GM12878 (cell line): ENCODE measurements at regions not wholly inside any gene's neighbourhood (a gene's known extent, or its start where the extent isn't known, plus 50 kb on each side); places are given as distances from the start of the nearest gene placed in this dataset.
A peak's percentile ranks its signal among the peaks of the same experiment; 100 is the strongest.

Source experiments
- ETV6 ChIP-seq, 2 experiments: fragments of 450-650 bp in 1 of 2; IDR thresholded peaks in 1 of 2; conservative IDR thresholded peaks in 1 of 2; 2 replicates each; pipeline ENCODE4 v1.6.1; 2014; ENCODE audit warnings: antibody characterized with exemption in 1 of 2, borderline replicate concordance in 1 of 2, low read depth in 1 of 2, mild to moderate bottlenecking in 1 of 2, moderate library complexity in 1 of 2
- SUZ12 ChIP-seq: fragments of 200-600 bp; sonication (generic); IDR thresholded peaks from one replicate; pipeline ENCODE4 v1.6.1; 2018; ENCODE audit warnings: antibody characterized with exemption, mild to moderate bottlenecking; ENCODE audit not compliant: unreplicated experiment
- YY1 ChIP-seq: IDR thresholded peaks from 2 replicates; pipeline ENCODE4 v1.6.1; 2011; ENCODE audit warnings: low read depth, mild to moderate bottlenecking, low read length
- TF ChIP-seq, protein P1 (sequence below): fragments of 450-650 bp; IDR thresholded peaks from 2 replicates; pipeline ENCODE4 v1.6.1; 2017; ENCODE audit warnings: antibody characterized with exemption, mild to moderate bottlenecking, moderate library complexity
- TF ChIP-seq, protein P2 (sequence below), 3 experiments: IDR thresholded peaks in 2 of 3; conservative IDR thresholded peaks in 1 of 3; 2 replicates each; pipeline ENCODE4 v1.5.1; 2011; ENCODE audit warnings: low read depth in 3 of 3, low read length in 3 of 3, mild to moderate bottlenecking in 3 of 3, control low read depth in 2 of 3, moderate library complexity in 2 of 3, inconsistent platforms in 1 of 3, mixed read lengths in 1 of 3; ENCODE audit not compliant: control insufficient read depth in 2 of 3, insufficient read depth in 1 of 3; ENCODE audit errors: extremely low read depth in 1 of 3
- TF ChIP-seq, protein P3 (sequence below): IDR thresholded peaks from 2 replicates; pipeline ENCODE4 v1.6.1; 2012; ENCODE audit warnings: low read depth, low read length, improper control_type of control experiment

DNA sequence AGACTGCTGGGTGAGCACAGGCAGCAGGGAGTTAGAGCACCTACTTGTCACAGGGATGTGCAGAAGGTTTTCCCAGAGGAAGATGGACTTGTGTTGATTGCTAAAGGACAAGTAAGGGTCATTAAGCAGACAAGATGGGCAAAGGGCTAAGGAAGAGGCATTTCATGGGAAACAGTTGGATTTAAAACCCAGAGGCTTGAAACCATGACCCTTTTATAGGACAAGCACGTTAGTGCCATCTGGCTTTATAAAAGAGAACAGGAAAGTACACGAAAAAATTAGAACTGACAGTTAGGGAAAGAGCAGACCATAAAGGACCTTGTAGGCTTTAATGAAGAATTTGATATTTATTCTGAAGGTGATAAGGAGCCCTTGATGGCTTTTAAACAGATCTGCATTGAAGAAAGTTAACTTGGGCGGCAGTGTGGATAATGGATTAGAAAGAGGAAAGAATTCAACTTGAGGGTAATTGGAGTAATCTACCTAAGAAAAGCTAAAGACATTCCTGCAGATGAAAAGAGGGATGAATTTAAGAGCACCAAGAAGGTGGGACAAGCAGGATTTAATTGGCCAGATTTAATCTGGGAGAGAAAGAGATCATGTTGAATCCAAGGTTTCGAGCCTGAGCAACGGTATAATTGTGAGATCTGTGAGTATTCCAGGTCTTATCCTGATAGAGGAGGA lies 68.6 kb downstream of the ZC3H11B start (continued):
- TF ChIP-seq ETV6 (conservative IDR thresholded peaks at IDR 0.05 in 1 of 2, IDR thresholded peaks at IDR 0.05 in 1 of 2; ENCODE audit: borderline replicate concordance in 1 of 2, low read depth in 1 of 2) (no peak), SUZ12 (no peak), YY1 (no peak)
- TF ChIP-seq, protein P1, sequence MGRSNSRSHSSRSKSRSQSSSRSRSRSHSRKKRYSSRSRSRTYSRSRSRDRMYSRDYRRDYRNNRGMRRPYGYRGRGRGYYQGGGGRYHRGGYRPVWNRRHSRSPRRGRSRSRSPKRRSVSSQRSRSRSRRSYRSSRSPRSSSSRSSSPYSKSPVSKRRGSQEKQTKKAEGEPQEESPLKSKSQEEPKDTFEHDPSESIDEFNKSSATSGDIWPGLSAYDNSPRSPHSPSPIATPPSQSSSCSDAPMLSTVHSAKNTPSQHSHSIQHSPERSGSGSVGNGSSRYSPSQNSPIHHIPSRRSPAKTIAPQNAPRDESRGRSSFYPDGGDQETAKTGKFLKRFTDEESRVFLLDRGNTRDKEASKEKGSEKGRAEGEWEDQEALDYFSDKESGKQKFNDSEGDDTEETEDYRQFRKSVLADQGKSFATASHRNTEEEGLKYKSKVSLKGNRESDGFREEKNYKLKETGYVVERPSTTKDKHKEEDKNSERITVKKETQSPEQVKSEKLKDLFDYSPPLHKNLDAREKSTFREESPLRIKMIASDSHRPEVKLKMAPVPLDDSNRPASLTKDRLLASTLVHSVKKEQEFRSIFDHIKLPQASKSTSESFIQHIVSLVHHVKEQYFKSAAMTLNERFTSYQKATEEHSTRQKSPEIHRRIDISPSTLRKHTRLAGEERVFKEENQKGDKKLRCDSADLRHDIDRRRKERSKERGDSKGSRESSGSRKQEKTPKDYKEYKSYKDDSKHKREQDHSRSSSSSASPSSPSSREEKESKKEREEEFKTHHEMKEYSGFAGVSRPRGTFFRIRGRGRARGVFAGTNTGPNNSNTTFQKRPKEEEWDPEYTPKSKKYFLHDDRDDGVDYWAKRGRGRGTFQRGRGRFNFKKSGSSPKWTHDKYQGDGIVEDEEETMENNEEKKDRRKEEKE = no peak
- TF ChIP-seq, protein P2, sequence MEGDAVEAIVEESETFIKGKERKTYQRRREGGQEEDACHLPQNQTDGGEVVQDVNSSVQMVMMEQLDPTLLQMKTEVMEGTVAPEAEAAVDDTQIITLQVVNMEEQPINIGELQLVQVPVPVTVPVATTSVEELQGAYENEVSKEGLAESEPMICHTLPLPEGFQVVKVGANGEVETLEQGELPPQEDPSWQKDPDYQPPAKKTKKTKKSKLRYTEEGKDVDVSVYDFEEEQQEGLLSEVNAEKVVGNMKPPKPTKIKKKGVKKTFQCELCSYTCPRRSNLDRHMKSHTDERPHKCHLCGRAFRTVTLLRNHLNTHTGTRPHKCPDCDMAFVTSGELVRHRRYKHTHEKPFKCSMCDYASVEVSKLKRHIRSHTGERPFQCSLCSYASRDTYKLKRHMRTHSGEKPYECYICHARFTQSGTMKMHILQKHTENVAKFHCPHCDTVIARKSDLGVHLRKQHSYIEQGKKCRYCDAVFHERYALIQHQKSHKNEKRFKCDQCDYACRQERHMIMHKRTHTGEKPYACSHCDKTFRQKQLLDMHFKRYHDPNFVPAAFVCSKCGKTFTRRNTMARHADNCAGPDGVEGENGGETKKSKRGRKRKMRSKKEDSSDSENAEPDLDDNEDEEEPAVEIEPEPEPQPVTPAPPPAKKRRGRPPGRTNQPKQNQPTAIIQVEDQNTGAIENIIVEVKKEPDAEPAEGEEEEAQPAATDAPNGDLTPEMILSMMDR (IDR thresholded peaks at IDR 0.05 in 2 of 3, conservative IDR thresholded peaks at IDR 0.05 in 1 of 3; ENCODE audit: control insufficient read depth in 2 of 3, extremely low read depth in 1 of 3, insufficient read depth in 1 of 3, low read depth in 3 of 3, low read length in 3 of 3) = peak in 2 of 3 experiments; percentile 10 to 30; a peak in 1 of 6 replicates
- TF ChIP-seq, protein P3, sequence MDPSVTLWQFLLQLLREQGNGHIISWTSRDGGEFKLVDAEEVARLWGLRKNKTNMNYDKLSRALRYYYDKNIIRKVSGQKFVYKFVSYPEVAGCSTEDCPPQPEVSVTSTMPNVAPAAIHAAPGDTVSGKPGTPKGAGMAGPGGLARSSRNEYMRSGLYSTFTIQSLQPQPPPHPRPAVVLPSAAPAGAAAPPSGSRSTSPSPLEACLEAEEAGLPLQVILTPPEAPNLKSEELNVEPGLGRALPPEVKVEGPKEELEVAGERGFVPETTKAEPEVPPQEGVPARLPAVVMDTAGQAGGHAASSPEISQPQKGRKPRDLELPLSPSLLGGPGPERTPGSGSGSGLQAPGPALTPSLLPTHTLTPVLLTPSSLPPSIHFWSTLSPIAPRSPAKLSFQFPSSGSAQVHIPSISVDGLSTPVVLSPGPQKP = no peak
